HG03457 (cell line): ENCODE measurements at regions not wholly inside any gene's neighbourhood (a gene's known extent, or its start where the extent isn't known, plus 50 kb on each side); places are given as distances from the start of the nearest gene placed in this dataset.
"Not testable (repeated sequence)": the region's sequence is repeated elsewhere in the genome, so short reads cannot be mapped to it uniquely, and the experiment has no call there.

ENCODE experiments used
- ATAC-seq: cut with Tn5 transposase; IDR thresholded peaks from one replicate; pipeline ENCODE4 v1.9.1; 2021; ENCODE audit warnings: moderate number of reproducible peaks; ENCODE audit not compliant: unreplicated experiment

- ATAC-seq = no peak
Measured at GRCh38 chrX:138875472-138875871, 164.0 kb upstream of the FGF13 start.

- no peak for ATAC-seq
Measured at GRCh38 chrX:138874271-138874935, 162.9 kb upstream of the FGF13 start.

GRCh38 chrX:138873640-138874039 lies 162.1 kb upstream of the FGF13 start:
- ATAC-seq = not testable (repeated sequence)

GRCh38 chrX:138872537-138872936 lies 161.0 kb upstream of the FGF13 start:
- no peak for ATAC-seq

GRCh38 chrX:138871739-138872138 lies 160.2 kb upstream of the FGF13 start:
- no peak for ATAC-seq

- no peak for ATAC-seq
Measured at GRCh38 chrX:138866643-138867042, 155.1 kb upstream of the FGF13 start.

GRCh38 chrX:138865093-138865649 lies 153.7 kb upstream of the FGF13 start:
- ATAC-seq = no peak

- ATAC-seq = no peak
Measured at GRCh38 chrX:138859421-138859820, 147.9 kb upstream of the FGF13 start.

GRCh38 chrX:138858951-138859350 lies 147.4 kb upstream of the FGF13 start:
- no peak for ATAC-seq

- ATAC-seq = no peak
Measured at GRCh38 chrX:138858438-138858837, 146.9 kb upstream of the FGF13 start.

- no peak for ATAC-seq
Measured at GRCh38 chrX:138856881-138857604, 145.5 kb upstream of the FGF13 start.

GRCh38 chrX:138853936-138854335 lies 142.4 kb upstream of the FGF13 start:
- no peak for ATAC-seq

- no peak for ATAC-seq
Measured at GRCh38 chrX:138849521-138849920, 138.0 kb upstream of the FGF13 start.

- no peak for ATAC-seq
Measured at GRCh38 chrX:138847930-138848329, 136.4 kb upstream of the FGF13 start.

GRCh38 chrX:138845786-138846185 lies 134.3 kb upstream of the FGF13 start:
- no peak for ATAC-seq

- not testable (repeated sequence) for ATAC-seq
Measured at GRCh38 chrX:138807400-138807799, 95.9 kb upstream of the FGF13 start.

GRCh38 chrX:138794246-138794645 lies 82.7 kb upstream of the FGF13 start:
- no peak for ATAC-seq

GRCh38 chrX:138791551-138791950 lies 80.0 kb upstream of the FGF13 start:
- no peak for ATAC-seq

GRCh38 chrX:138788771-138789170 lies 77.3 kb upstream of the FGF13 start:
- ATAC-seq = no peak

GRCh38 chrX:138778576-138778909 lies 67.0 kb upstream of the FGF13 start:
- not testable (repeated sequence) for ATAC-seq

GRCh38 chrX:138777908-138778575 lies 66.5 kb upstream of the FGF13 start:
- not testable (repeated sequence) for ATAC-seq

- no peak for ATAC-seq
Measured at GRCh38 chrX:138777230-138777629, 65.7 kb upstream of the FGF13 start.
